IPS-18c (cell line): ENCODE measurements at regions not wholly inside any gene's neighbourhood (a gene's known extent, or its start where the extent isn't known, plus 50 kb on each side); places are given as distances from the start of the nearest gene placed in this dataset.

Source experiments
- H3K4me3 ChIP-seq: 2 replicates; pipeline ENCODE4 v1.7.0; 2013; ENCODE audit warnings: low read depth, mild to moderate bottlenecking, low read length, moderate library complexity; ENCODE audit not compliant: insufficient read depth
- H3K9me3 ChIP-seq: one replicate; pipeline ENCODE4 v1.6.1; 2013; ENCODE audit warnings: mild to moderate bottlenecking, low read length, moderate library complexity; ENCODE audit not compliant: control insufficient read depth, insufficient read depth

DNA sequence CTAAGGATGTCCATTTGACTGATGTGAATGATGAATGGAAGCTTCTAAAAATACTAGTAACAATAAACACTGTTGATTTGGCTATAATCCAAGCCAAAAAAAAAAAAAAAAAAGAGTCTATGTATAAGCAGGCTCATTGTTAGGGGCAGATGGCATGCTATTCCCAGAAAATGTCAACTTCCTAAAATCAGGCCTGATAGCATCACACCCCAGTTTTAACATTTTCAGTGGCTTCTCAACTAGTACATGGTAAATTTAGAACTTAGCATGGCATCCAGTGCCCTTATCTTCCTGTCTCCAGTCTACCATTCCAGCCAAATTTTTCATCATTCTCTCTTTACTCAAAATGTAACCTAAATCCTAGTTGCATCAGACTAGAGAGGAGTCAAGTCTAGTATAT lies 288.2 kb upstream of the ZNF385D start:
- no peaks in the 10 kb centered on the region for H3K9me3 ChIP-seq
- no peak overlapping the region for H3K4me3 ChIP-seq

DNA sequence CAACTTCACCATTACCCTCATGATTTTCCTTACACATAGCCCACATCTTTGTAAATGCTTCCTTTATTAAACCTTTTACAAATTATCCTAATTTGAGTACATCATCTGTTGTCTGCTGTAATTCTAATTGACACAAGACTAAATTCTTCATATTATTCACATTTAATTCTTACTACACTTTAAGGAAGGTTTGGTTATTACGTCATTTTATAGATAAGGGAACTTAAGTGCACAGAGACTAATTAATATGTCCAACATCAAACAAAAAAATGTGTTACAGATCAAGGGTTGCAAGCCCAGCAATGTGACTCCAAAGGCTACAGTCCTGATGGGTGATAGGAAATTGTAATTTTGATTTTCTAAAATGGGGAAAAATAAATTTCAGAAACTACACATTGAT lies 289.1 kb upstream of the ZNF385D start:
- Histone ChIP-seq H3K4me3 (no peak overlapping the region), H3K9me3 (no peaks in the 10 kb centered on the region)

DNA sequence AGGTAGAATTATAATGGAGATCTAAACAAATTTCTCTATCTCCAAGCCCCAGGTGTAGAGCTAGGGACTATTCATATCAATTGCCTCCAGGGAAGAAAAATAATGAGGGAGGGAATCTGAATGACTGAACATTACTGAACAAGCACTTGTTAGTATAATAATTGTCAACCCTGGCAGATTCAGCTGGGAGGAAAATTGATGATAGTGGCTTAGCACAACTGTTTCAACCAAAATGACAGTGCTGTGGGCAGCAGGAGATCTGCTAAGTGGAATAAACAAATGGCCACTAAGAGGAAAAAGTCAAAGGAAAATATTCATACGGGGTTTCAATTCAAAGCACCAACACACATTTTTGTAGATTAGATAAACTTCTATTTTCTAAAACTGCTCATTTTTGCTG lies 294.9 kb upstream of the ZNF385D start:
- no peaks in the 10 kb centered on the region for H3K9me3 ChIP-seq

DNA sequence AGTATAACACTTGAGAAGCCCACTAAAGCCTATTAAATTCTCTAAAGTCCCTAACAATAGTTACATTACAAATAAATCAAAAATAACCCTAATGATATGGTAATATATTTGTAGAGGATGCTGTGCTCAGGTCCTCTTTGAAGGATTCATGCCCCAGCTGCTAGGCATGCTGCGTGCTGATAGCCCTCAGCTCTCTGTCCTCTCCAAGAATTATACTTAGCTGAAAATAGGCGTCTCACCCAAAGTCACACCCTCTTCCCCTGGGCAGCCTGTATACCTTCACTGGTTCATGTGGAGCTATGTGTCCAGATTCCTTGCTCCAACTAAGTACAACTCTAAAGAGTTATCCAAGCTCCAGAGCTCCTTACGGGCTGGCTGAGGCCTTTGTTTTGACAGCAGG lies 312.5 kb upstream of the ZNF385D start:
- Histone ChIP-seq H3K9me3 (no peaks in the 10 kb centered on the region), H3K4me3 (no peak overlapping the region)

More for the DNA sequence above, 294.9 kb upstream of the ZNF385D start:
- no peak overlapping the region for H3K4me3 ChIP-seq

DNA sequence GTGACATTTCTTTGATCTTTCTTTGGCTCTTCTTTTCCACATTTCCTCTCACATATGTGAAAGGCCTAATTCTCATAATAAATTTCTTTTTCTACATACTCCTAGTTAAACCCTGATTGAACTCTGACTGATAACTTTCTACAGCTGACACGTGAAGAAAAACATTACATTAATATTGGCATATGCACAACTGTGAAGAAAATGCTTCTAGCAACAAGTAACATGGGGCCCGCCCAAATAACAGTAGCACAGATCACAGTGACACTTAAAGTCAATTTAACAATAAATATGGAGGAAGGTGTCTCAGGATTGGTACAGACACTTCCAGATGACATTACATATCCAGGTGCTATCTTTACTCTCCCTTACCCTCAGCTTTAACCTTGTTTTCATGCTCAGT lies 317.6 kb upstream of the ZNF385D start:
- Histone ChIP-seq H3K9me3 (no peaks in the 10 kb centered on the region), H3K4me3 (no peak overlapping the region)

DNA sequence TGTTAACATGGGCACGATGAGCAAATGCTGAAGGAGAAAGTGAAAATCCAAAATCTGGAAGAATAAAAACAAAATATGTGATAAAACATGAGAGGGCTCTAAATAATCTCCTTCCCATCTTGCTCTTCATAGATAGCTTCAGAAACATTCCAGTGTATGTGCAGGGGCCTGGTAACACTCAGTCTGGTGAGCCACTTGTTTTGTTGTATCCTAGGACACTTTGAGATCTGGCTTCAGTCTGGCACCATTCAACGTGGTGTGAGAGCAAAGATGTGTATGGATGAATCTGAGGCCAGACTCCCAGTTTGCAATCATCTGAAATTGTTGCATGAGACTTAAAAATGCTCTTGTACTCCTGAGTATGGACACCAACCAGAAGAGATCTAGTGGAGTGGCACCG lies 337.2 kb upstream of the ZNF385D start:
- no peak overlapping the region for H3K4me3 ChIP-seq
- no peaks in the 10 kb centered on the region for H3K9me3 ChIP-seq

DNA sequence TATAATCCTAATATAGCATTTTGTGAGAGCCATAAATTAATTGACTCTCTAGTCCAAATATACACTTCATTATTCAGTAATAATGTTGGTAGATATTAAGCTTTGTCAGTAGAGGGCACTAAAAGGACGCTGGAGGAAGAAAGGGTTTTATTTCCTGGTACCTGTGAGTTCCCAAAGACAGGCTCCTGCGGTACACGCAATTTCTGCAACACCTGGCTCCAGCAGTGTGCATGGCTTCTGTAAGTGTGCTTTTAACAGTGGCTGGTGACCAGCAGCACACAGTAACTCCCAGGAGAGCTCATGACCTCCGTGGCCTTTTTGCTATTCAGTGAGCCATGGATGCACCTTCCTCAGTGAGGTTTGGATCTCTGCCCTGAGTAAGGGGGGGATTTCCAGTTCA lies 338.3 kb upstream of the ZNF385D start:
- Histone ChIP-seq H3K9me3 (no peaks in the 10 kb centered on the region), H3K4me3 (no peak overlapping the region)

DNA sequence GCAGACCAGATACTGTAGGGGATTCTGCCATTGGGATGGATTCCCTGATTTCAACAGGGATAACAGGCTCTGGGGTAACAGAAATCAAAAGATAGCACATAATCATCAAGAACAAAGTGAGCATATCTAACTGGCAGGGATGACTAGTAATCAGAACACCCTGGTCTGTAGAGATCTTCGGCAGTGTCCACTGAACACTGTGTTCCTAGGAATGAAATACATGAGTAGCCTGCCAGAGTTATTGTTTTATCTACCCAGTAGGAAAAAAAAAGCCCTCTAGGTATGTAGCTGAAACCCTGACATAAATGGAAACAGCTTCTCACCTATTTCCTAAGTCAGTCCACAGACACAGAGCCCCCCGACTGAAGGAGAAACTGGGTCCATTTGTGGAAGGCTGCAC lies 340.3 kb upstream of the ZNF385D start:
- Histone ChIP-seq H3K9me3 (no peaks in the 10 kb centered on the region), H3K4me3 (no peak overlapping the region)

DNA sequence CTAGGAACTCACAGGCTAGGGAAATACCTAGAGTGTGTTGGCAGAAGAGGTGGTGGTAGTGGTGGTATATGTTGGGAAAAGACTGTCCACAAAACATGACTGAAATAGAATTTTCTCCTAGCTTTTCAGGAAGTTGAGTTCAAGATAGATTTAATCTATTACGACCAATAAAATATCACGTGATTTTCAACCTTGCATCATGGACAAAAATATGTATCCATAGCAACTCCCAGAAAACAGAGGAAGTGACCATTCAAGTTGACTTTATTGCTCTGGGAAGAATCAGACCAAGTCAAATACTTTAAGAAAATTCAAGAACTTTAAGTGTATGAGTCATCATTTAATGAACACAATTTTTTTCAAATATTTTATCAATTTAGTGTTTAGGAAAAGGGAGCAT lies 347.0 kb upstream of the ZNF385D start:
- H3K4me3 ChIP-seq = no peak overlapping the region
- H3K9me3 ChIP-seq = no peaks in the 10 kb centered on the region

DNA sequence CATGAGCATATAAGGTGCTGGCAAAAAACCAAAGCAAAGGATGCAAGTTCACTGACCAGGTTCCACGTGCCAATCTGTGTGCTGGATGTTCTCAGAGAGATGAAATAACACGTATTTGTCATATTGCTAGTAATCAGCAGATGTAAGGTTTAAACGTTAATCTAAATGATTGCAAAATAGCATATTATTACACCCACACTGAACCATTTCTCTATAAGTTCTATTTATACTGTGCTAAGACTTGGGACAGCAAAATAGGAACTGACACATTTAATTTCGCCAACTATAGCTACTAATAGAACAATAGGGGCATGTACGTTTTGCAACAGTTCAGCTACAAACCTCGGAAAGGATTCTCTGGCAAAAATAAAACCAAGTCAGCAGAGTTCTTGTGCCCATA lies 350.3 kb upstream of the ZNF385D start:
- Histone ChIP-seq H3K4me3 (no peak overlapping the region), H3K9me3 (no peaks in the 10 kb centered on the region)

DNA sequence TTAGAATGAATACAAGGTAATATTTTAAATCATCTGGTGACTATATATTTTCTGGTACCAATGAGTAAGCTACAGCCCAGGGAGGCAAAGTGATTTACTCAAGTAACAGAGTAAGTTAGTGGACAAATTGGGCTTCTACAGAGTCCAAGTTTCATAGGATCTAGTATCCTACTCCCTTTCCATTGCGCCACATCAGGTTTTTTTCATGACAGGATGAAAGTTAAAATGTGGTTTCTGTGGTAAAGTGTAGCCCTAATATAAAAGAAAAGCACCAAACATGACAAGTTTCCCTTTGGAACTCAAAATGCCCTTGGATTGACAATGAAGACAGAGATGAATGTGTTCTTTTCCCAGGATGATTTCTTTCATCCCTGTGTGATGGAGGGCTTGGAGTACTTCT lies 350.8 kb upstream of the ZNF385D start:
- H3K9me3 ChIP-seq = no peaks in the 10 kb centered on the region
- no peak overlapping the region for H3K4me3 ChIP-seq

DNA sequence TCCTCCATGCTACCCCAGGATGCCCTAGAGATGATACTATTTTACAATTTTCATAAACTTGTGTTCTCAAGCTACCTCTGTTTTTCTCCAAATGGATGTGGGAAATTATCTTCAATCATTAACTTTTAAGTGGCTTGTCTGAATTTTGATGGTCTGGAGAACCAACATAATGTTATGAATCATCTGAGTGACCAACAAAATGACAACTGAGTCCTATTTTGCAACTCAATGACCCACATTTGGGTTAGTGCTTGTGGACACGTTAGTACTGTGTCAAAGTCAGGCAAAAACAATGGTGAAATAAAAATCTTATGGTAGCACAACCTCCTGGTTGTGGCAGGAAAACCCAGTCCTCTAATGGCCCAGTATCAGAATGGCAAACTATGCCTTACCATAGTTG lies 352.4 kb upstream of the ZNF385D start:
- no peaks in the 10 kb centered on the region for H3K9me3 ChIP-seq
- no peak overlapping the region for H3K4me3 ChIP-seq

DNA sequence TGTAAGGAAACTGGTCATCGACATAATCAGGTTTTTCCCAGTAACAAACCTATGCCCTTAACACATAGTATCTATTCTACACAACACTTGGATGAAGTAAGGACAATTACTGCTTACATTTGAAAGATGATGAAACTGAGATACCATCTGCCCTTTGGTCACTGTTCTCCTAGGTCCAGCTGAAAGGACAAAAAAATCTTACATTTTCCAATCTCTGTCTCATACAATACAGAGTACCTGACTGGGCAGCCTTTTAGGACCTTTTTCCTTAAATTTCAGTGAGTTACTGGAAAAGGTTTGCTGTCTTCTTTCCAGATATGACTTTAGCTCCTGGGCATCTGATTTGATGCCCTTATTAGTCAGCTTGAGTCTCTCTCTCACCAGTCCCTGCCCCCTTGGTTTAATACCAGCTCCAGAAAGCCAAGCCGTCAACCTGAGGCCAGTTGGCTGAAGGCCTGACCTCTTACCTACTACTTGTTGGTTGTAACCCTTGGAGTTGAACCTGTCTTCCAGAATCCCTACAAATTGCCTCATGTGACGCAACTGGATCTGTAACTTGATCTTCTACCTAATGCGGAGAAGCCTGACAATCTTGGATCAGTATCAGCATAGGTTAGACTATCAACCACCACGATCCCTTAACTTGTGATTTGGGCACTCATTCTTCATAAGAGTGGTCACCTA lies 355.3 kb upstream of the ZNF385D start:
- H3K4me3 ChIP-seq = no peak overlapping the region
- no peaks in the 10 kb centered on the region for H3K9me3 ChIP-seq

DNA sequence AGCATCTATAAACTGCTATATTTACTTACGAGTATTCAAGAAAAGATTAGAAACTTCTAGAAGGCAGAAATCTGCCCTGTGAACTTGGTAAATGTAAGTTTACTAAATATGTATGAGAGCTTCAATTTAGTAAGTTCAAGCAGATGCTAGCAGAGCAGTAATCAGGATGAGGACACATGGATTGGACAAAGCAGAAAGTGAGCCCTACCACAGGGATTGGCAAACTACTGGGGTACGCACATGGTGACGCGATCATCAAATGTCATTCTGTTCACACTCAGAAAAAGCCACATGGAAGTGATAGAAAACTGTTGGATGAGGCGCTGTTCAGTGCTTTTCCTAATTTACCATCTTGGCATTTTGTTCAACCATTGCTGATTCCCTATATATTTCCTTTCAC lies 360.2 kb upstream of the ZNF385D start:
- Histone ChIP-seq H3K4me3 (no peak overlapping the region), H3K9me3 (no peaks in the 10 kb centered on the region)

DNA sequence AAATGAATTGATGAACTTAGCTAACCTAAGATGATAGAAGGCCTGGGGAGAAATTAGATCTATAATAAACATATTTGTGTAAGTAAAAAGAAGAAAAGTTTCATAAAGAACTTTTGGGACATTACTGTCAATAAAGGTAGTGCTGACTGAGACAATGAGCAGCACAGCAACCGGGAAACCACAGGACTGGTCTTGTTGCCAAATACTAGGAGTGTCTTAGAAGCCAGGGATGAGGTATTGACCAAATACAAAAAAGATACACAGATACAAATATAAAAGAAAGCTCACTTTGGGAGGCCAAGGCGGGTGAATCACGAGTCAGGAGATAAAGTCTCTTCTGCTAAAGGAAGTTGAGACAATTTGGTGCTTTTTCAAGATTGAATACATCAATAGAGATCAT lies 362.4 kb upstream of the ZNF385D start:
- H3K9me3 ChIP-seq = no peaks in the 10 kb centered on the region
- no peak overlapping the region for H3K4me3 ChIP-seq

DNA sequence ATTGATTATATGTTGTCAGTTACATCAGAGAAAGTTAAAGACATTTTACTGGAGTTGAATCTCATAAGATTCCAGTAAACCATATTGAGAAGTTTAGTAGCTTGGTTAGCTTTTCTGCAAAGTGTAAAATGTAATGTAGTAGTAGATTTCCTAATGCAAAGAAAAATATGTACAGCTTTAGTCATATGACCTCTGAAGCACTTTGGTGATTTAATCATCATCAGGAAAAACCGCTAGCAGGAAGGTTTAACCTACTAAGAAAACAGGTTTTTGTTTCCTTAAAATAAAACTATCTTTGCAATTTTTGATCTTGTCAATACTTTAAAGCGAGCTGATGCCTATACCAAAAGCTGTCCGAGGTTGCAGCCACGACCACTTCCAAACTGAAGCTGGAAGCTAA lies 364.6 kb upstream of the ZNF385D start:
- Histone ChIP-seq H3K9me3 (no peaks in the 10 kb centered on the region), H3K4me3 (no peak overlapping the region)

DNA sequence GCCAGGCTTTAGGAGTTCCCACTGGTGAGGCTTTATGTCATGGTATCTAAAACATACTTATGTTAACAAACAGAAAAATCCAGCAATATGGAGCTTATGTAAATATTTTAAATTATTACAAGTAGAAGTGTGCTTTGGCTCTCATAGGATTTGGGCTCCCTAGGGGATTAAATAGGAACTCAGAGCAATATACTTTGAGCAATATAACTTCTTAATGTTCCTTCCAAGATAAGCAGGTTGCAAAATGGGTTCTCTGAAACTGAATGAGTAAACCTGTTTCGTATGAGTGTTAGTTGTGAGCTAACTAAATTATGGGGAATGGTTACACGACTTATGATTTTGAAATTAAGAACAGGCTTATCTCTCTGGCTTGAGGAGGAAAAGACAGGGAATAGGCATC lies 366.1 kb upstream of the ZNF385D start:
- no peak overlapping the region for H3K4me3 ChIP-seq

DNA sequence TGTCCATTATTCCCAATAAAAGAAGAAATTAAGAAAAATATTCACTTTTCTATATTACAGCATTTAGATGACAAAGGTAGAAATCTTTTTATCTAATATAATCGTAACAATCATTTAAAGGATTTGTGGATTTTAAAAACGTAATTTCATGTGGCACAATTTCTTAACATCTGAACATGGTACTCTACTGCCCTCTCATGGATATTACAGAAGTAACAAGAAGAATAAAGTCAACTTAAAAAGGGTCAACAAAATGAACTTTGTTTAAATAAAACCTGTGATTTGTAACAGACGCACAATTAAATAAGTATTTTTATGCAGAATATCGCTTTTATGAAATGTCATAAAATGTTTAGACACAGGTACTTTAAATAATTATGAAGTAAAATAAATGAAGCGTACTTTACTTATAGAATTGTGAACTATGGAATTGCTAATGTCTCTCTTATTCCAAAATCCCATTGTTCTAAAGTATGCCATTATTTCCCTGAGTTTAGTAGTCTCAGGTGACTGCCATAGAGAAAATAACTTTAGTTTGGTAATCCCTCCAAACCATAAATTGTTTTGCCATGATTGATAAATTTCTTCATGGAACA lies 366.8 kb upstream of the ZNF385D start:
- no peaks in the 10 kb centered on the region for H3K9me3 ChIP-seq

More for the DNA sequence above, 366.1 kb upstream of the ZNF385D start:
- H3K9me3 ChIP-seq = no peaks in the 10 kb centered on the region

DNA sequence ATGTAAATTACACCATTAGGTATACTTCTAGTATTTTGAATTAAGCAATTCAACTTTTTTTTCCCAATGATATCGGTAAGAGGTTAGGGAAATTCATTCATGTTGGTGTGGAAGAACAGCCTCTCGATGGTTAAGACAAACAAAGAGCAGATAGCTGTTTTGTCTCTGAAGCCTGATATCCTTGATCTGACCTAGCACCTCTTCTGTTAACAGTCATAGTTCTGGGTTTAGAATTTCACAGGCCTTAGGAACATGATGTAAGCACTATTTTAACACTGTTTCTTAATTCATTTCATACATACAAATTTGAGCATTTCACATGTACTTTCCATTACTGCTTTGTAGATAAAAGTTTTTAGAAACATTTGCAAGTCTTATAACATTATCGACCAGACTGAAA lies 367.5 kb upstream of the ZNF385D start:
- Histone ChIP-seq H3K4me3 (no peak overlapping the region), H3K9me3 (no peaks in the 10 kb centered on the region)

More for the DNA sequence above, 366.8 kb upstream of the ZNF385D start:
- H3K4me3 ChIP-seq = no peak overlapping the region
